Parathyroid adenoma (tissue), 2 donors: ENCODE measurements at regions not wholly inside any gene's neighbourhood (a gene's known extent, or its start where the extent isn't known, plus 50 kb on each side); places are given as distances from the start of the nearest gene placed in this dataset.
"Not testable (repeated sequence)": the region's sequence is repeated elsewhere in the genome, so short reads cannot be mapped to it uniquely, and the experiment has no call there.

ENCODE experiments used
- H2AFZ ChIP-seq: fragments of 300-600 bp; sonication (generic); one replicate; pipeline ENCODE4 v1.7.0; 2017; ENCODE audit warnings: antibody characterized with exemption, mild to moderate bottlenecking
- H3K27ac ChIP-seq: fragments of 300-600 bp; sonication (generic); one replicate; pipeline ENCODE4 v1.7.0; 2017
- H3K27me3 ChIP-seq: fragments of 300-600 bp; sonication (generic); one replicate; pipeline ENCODE4 v1.7.0; 2017; ENCODE audit warnings: low read length; ENCODE audit not compliant: control insufficient read depth, insufficient read depth
- H3K36me3 ChIP-seq: fragments of 300-600 bp; sonication (generic); one replicate; pipeline ENCODE4 v1.7.0; 2017; ENCODE audit warnings: low read length; ENCODE audit not compliant: control insufficient read depth, insufficient read depth
- H3K4me1 ChIP-seq: fragments of 300-600 bp; sonication (generic); one replicate; pipeline ENCODE4 v1.7.0; 2017; ENCODE audit warnings: control low read depth
- H3K4me2 ChIP-seq: fragments of 300-600 bp; sonication (generic); one replicate; pipeline ENCODE4 v1.7.0; 2017; ENCODE audit warnings: low read length
- H3K4me3 ChIP-seq: fragments of 300-600 bp; sonication (generic); one replicate; pipeline ENCODE4 v1.7.0; 2017; ENCODE audit warnings: low read depth, low read length
- H3K79me2 ChIP-seq: fragments of 300-600 bp; sonication (generic); one replicate; pipeline ENCODE4 v1.7.0; 2017; ENCODE audit warnings: control low read depth
- H3K9ac ChIP-seq: fragments of 300-600 bp; sonication (generic); one replicate; pipeline ENCODE4 v1.7.0; 2017; ENCODE audit warnings: mild to moderate bottlenecking
- H3K9me3 ChIP-seq: fragments of 300-600 bp; sonication (generic); one replicate; pipeline ENCODE4 v1.7.0; 2017; ENCODE audit warnings: low read length; ENCODE audit not compliant: control insufficient read depth
- CTCF ChIP-seq: fragments of 300-600 bp; sonication (generic); IDR thresholded peaks from one replicate; pipeline ENCODE4 v1.7.0; 2017; ENCODE audit warnings: antibody characterized with exemption, mild to moderate bottlenecking
- donor health status: primary hyperparathyroidism.

- Histone ChIP-seq H3K4me2 (no peak overlapping the region), H3K4me1 (no peaks in the 10 kb centered on the region), H2AFZ (no peak overlapping the region), H3K27me3 (no peaks in the 10 kb centered on the region), H3K4me3 (no peak overlapping the region), H3K9me3 (no peaks in the 10 kb centered on the region), H3K9ac (no peak overlapping the region), H3K79me2 (no peaks in the 10 kb centered on the region), H3K36me3 (no peaks in the 10 kb centered on the region), H3K27ac (no peak overlapping the region)
- no peak for TF ChIP-seq CTCF
These were observed 191.9 kb downstream of the C7orf25 start for GRCh38 chr7:42720012-42720411.

GRCh38 chr7:42718466-42718865 lies 193.4 kb downstream of the C7orf25 start:
- H3K36me3 ChIP-seq, H2AFZ ChIP-seq, H3K27ac ChIP-seq, H3K4me1 ChIP-seq, H3K79me2 ChIP-seq, H3K9me3 ChIP-seq, H3K9ac ChIP-seq, H3K27me3 ChIP-seq, H3K4me3 ChIP-seq, H3K4me2 ChIP-seq: not testable (repeated sequence)

DNA sequence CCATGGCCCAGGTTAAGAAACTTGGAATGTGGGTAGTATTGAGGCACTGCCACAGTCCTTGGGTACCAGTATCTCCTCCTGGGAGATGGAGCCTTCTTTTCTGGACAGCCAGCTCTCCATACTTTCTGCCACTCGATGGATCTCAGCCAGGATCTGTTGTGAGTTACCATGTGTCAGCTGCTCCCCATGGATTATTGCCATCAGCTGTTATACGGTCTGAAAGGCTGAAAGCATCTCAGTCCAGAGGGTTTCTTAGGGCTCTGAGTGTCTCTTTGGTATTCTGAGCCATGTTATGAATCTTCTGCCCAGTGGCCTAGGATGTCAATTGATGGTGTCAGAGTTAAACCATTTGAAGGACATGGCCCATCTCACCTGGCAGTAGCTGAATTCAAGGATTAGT lies 197.5 kb downstream of the C7orf25 start:
- H2AFZ ChIP-seq: no peak overlapping the region
- H3K27ac ChIP-seq: no peak overlapping the region
- no peaks in the 10 kb centered on the region for H3K9me3 ChIP-seq
- no peak overlapping the region for H3K4me3 ChIP-seq
- TF ChIP-seq CTCF: no peak
- H3K4me2 ChIP-seq: no peak overlapping the region
- H3K9ac ChIP-seq: no peak overlapping the region
- H3K79me2 ChIP-seq: no peaks in the 10 kb centered on the region
- no peaks in the 10 kb centered on the region for H3K27me3 ChIP-seq
- no peaks in the 10 kb centered on the region for H3K4me1 ChIP-seq
- H3K36me3 ChIP-seq: no peaks in the 10 kb centered on the region

- no peak overlapping the region for H3K4me3 ChIP-seq
- no peak overlapping the region for H3K9ac ChIP-seq
- no peaks in the 10 kb centered on the region for H3K79me2 ChIP-seq
- H3K36me3 ChIP-seq: no peaks in the 10 kb centered on the region
- no peaks in the 10 kb centered on the region for H3K27me3 ChIP-seq
- TF ChIP-seq CTCF: no peak
- no peak overlapping the region for H3K4me2 ChIP-seq
- H3K4me1 ChIP-seq: no peaks in the 10 kb centered on the region
- no peak overlapping the region for H3K27ac ChIP-seq
- H2AFZ ChIP-seq: no peak overlapping the region
- H3K9me3 ChIP-seq: no peaks in the 10 kb centered on the region
These were observed 202.6 kb downstream of the C7orf25 start for GRCh38 chr7:42709284-42709683.

DNA sequence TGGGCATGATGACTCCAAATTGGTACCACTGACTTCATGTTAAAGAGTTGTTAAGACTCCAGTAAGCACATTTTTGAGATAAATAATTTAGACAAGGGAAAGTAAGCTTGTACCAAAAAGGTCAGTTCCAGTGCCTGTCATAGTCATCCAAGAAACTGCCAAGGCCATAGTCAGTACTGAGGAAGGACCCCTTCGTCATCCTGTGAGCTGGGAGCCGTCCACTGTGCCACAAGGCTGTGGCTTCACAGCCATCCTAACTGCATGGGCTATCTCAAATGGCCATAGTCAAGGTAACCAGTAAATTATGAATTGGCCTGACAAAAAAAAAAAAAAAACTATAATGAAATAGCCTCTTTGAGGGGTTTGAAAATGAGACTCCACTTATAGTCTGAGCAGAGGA lies 207.2 kb downstream of the C7orf25 start:
- no peak overlapping the region for H2AFZ ChIP-seq
- no peak overlapping the region for H3K4me2 ChIP-seq
- no peaks in the 10 kb centered on the region for H3K36me3 ChIP-seq
- TF ChIP-seq CTCF: no peak
- H3K4me3 ChIP-seq: no peak overlapping the region
- no peak overlapping the region for H3K27ac ChIP-seq
- H3K27me3 ChIP-seq: no peaks in the 10 kb centered on the region
- no peaks in the 10 kb centered on the region for H3K9me3 ChIP-seq
- no peaks in the 10 kb centered on the region for H3K79me2 ChIP-seq
- H3K4me1 ChIP-seq: no peaks in the 10 kb centered on the region
- no peak overlapping the region for H3K9ac ChIP-seq
